ENCODE measurements at regions not wholly inside any gene's neighbourhood (a gene's known extent, or its start where the extent isn't known, plus 50 kb on each side); places are given as distances from the start of the nearest gene placed in this dataset.
"Not testable (repeated sequence)": the region's sequence is repeated elsewhere in the genome, so short reads cannot be mapped to it uniquely, and the experiment has no call there.

DNA sequence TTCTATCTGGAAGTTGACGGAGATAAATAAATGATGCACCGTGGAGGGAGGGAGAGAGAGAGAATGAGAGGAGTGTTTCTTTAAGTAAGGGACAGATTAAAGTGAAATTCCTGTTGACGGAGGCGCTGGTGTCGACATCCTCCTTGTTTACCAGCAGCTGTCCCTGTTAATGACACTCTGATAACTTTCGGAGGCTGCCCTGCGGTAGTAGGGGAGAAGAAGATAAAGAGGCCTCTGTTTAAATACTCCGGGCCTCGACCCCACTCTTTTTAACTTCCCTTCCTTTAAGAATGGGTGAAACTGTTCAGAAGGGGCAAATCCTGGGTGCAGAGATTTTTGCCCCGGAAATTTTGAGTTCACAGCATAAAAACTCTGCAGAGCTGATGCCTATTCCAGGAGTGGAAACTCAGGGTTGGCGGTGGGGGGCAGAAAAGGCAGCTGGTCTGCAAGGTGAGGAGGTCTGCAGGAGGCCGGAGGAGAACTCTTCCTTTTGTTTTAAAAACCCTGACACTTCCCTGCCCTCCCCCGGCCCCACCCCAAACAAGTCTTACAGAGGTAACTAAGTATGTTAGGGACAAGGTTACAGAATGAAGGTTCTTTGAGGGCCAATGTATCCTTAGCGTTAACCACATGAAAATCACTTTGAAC, 276.6 kb upstream of the NR2F2 start:
- peak; percentile 68 for DNase-seq (ENCODE audit: low spot score)

GRCh38 chr15:96054621-96055020, 275.9 kb upstream of the NR2F2 start:
- DNase-seq (ENCODE audit: low spot score) = peak; percentile 30

- DNase-seq (ENCODE audit: low spot score) = no peak
These were observed 272.2 kb upstream of the NR2F2 start for GRCh38 chr15:96058103-96058851.

DNA sequence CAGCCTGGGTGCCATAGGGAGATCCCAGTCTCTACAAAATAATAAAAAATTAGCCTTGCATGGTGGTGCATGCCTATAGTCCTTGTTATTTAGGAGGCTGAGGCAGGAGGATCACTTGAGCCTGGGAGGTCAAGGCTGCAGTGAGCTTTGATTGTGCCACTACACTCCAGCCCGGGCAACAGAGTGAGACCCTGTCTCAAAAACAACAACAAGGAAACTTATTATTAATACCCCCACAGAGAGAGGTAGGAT, 271.7 kb upstream of the NR2F2 start:
- not testable (repeated sequence) for DNase-seq (ENCODE audit: low spot score)

GRCh38 chr15:96060591-96060990, 269.9 kb upstream of the NR2F2 start:
- not testable (repeated sequence) for DNase-seq (ENCODE audit: low spot score)

DNA sequence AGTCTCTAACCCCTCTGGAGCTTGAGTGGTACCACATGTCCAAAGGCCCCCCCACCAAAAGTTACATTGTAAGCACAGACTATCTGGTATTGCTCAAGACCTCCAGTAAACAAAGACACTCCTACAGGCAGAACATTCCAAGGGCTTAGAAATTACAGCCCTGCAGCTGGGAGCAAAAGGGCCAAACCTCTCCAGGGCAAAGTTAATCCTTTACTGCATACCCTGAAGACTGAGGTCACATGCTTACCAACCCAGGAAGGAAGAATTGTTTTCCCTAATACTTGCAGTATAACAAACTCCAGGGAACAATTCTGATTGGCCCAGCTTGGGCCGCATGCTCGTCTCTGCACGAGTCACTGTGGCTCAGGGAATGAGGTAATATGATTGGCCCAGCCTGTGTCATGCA, 266.1 kb upstream of the NR2F2 start:
- DNase-seq (ENCODE audit: low spot score) = no peak

DNA sequence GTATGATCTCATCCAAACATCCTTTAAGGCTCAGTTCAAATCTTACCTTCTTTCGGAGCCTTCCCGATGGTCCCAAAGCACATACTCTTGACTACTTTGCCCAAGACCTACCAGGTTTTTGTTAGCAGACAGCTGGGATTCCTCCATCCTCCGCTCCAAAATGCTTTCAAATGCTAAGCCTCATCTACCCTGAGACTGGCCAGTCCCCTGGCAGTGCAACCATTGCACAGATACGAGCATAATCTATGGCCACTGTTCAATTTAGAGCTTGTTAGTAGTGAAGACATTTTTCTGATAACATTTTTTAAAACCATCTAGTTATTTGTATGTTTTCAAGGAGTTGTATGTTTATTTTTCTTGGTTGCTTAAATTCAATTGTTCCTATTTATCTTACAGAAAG, 264.4 kb upstream of the NR2F2 start:
- no peak for DNase-seq (ENCODE audit: low spot score)

DNA sequence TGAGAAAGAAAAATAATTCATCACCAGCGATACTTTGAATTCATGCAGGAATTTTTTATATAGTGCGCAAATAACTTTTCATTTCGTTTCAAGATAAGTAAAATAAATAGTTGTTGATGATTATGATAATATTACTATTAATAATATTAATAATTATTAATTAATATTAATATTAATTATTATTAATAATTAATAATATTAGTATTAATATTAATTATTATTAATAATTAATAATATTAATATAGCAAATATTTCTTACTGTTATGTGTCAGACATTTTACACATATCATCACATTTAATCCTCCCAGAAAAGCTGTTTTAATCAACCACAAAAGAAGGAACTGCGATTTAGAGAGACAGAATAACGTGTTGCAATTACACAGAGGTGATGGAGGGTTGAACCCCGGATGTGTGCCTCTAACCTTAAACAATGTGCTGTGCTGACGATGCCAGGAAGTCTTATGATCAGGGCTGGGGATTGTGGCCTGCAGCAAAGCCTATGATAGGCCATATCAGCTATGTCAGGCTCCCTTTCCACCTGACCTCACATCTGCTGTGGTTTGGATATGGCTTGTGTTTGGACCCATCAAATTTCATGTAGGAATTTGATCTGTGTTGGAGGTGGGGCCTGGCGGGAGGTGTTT, 263.5 kb upstream of the NR2F2 start:
- DNase-seq (ENCODE audit: low spot score) = no peak

DNA sequence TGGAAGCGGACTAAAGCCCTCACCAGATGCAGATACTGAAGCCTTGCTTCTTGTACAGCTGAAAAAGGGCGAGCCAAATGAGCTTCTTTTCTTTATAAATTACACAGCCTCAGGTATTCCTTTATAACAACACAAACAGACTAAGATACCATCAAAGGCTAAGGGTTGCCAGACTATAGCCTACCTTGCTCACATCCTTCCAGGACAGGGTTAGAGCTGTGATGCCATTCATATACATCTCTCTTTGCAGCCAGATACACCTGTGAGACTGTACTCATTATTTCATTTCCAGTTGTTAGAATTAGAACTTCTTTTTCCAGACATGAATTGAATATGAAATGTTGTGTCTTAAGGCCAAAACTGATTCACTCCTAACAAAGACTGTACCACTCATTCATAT, 262.8 kb upstream of the NR2F2 start:
- no peak for DNase-seq (ENCODE audit: low spot score)

- no peak for DNase-seq (ENCODE audit: low spot score)
These were observed 261.6 kb upstream of the NR2F2 start for GRCh38 chr15:96068897-96069296.

GRCh38 chr15:96070636-96071035, 259.9 kb upstream of the NR2F2 start:
- no peak for DNase-seq (ENCODE audit: low spot score)

GRCh38 chr15:96072821-96073220, 257.7 kb upstream of the NR2F2 start:
- no peak for DNase-seq (ENCODE audit: low spot score)

DNA sequence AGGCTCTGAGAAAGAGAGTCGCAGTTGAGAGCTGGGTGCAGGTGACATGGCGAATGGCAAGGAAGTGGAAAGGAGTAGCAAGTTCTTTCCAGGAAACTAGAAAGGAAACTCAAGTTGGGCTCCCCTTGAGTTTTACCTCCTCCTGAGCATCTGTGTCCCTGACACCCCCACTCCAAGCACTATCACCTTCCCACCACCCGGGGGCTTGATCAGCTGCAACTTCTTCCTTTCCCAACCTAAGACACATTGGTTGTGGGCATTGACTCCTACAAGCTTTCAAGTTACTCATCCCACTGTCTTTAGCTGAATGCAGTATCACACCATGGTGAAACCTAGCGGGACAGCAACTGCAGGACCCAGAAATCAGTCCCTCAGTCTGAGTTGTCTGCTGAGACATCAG, 256.6 kb upstream of the NR2F2 start:
- no peak for DNase-seq (ENCODE audit: low spot score)

- DNase-seq (ENCODE audit: low spot score) = no peak
These were observed 254.6 kb upstream of the NR2F2 start for GRCh38 chr15:96075895-96076294.

DNA sequence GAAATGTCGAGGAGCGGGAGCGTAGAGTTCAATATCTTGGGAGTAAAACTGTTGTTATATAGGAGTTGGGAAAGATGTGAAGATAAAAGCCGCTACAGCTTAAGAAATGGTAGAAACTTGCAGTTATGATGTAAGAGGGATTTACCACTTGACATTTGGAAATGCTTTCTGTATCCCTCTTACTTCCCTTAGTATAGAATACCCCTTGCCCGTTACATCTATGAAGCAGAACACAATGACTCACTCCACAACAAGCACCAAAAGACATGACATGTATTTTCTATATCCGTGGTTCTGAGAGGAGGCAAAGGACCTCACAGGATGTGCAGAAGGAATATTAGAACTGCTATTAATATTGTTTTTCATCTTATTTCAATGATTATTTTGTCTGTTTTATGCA, 254.2 kb upstream of the NR2F2 start:
- DNase-seq (ENCODE audit: low spot score) = no peak

DNA sequence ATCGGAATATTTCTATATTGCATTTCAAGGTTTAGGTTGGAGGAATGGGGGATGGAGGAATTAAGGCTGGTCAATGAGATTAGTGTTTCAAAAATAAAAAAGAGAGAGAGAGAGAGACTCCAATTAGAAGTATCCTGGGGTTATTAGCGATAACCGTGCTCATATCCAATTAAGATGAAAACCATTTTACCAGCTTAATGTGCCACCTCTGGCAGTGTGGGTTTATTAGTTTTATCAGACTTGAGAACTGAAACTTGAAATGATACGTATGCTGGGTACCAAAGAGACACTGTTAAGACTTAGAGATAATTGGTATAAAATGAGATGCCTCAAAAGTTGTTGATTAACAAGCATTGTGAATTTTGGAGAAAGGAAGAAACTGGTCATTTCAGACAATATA, 251.5 kb upstream of the NR2F2 start:
- no peak for DNase-seq (ENCODE audit: low spot score)

- DNase-seq (ENCODE audit: low spot score) = no peak
These were observed 250.6 kb upstream of the NR2F2 start for GRCh38 chr15:96079882-96080281.

- DNase-seq (ENCODE audit: low spot score) = no peak
These were observed 244.3 kb upstream of the NR2F2 start for GRCh38 chr15:96086164-96086563.

- DNase-seq (ENCODE audit: low spot score) = no peak
These were observed 243.2 kb upstream of the NR2F2 start for GRCh38 chr15:96087180-96087884.

DNA sequence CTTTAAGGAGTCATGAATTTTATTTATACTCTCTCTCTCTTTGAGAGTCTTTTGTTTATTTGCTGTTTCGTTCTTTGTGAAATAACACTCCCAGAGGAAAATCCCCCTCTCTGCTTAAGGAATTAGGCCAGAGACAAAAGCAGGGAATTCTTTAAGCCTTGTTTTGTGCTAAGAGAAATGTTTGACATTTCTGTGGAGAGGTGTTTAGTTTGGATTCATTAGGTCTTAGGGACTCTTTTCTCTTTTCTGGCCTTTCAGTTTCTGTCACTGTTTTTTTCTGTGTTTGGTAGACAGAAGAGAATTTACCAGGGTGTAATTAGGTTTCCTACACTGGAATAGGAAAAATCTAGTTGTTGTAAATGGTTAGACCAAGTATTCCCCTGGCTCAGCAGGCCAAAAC, 241.8 kb upstream of the NR2F2 start:
- no peak for DNase-seq (ENCODE audit: low spot score)

- no peak for DNase-seq (ENCODE audit: low spot score)
These were observed 241.0 kb upstream of the NR2F2 start for GRCh38 chr15:96089405-96090058.

DNA sequence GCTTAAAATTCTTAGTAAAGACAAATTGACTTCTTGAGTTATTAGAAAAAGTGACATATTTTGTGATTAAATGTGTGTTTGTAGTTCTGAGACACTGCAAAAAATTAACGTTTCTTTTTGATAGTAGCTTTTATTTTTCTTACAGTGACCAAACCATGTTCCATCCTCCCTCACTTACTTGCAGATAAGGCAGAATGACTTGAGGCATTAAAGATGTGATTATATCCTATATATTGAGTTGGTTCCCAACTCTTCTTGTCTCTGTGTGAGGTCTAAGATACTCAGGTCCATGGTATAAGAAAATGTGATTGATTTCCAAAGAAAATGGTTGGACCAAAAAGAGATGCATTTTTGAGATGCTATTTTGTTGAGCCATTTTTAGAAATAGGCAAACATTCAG, 238.3 kb upstream of the NR2F2 start:
- DNase-seq (ENCODE audit: low spot score) = no peak

DNA sequence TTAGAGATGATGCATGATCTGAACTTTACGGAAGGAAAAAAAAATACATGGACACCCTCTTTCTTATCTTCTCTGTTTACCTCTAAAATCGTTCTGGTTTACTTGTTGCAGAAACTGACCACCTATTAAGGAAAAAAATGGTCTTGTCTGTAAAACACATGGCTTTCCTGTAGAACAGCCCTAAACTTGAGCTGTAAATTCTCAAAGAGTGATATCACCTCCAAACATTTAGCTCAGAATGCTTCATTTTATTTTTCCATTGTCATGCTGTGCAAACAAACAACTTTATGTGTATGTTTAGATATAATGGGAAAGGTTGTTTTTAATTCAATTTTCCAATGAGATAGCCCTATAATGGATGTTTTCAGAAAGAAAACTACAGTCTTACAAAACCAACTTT, 237.4 kb upstream of the NR2F2 start:
- DNase-seq (ENCODE audit: low spot score) = no peak

Measured in COLO829 (cell line).